HCT116 (cell line): ENCODE measurements at regions not wholly inside any gene's neighbourhood (a gene's known extent, or its start where the extent isn't known, plus 50 kb on each side); places are given as distances from the start of the nearest gene placed in this dataset.

Experiments
- ATAC-seq: fragments of 200-7000 bp; cut with Tn5 transposase; 2 replicates; pipeline ENCODE4 v1.9.1; 2020; ENCODE audit warnings: mild to moderate bottlenecking, moderate library complexity
- BruUV-seq: library from RNA; stranded (reverse); fragments of 400-500 nt; replicated peaks from 2 replicates; lab custom pipeline; 2021; lab: Mats Ljungman, UMichigan
- CTCF ChIA-PET: fragments of 300-600 bp; sonication (Branson Sonifier 250); formaldehyde crosslinking; loops from one replicate; lab custom pipeline; 2021; ENCODE audit warnings: antibody characterized with exemption; lab: Charles Lee
- POLR2A ChIA-PET: fragments of 300-600, 350-600 bp; sonication (Branson Sonifier 250); formaldehyde crosslinking; loops from one replicate; lab custom pipeline; 2021; ENCODE audit warnings: antibody characterized with exemption; lab: Charles Lee
- RAD21 ChIA-PET, 2 experiments: fragments of 300-600 bp; sonication (Branson Sonifier 250); formaldehyde crosslinking; loops; one replicate each; lab custom pipeline; 2023; ENCODE audit warnings: low total read pairs in 2 of 2; ENCODE audit not compliant: uncharacterized antibody in 2 of 2, unreplicated experiment in 2 of 2, low non-redundant PET in 1 of 2; lab: Charles Lee
- DNase-seq: peaks from one replicate; pipeline ENCODE4 v3.0.0-alpha.2; 2010; ENCODE audit warnings: low read depth, low spot score
- H2AFZ ChIP-seq: fragments of 200-600 bp; shearing (Covaris generic), sonication (generic); 2 replicates; pipeline ENCODE4 v1.6.1; 2017; ENCODE audit warnings: low read depth, mixed run types, mixed read lengths, antibody characterized with exemption, low read length; ENCODE audit not compliant: poor library complexity, severe bottlenecking
- H3K27ac ChIP-seq: 2 replicates; pipeline ENCODE4 v1.5.1; 2012; ENCODE audit warnings: low read depth, low read length
- H3K27me3 ChIP-seq: fragments of 200-600 bp; sonication (generic); 2 replicates; pipeline ENCODE4 v1.6.1; 2016; ENCODE audit warnings: mixed run types, low read length, mixed read lengths; ENCODE audit not compliant: insufficient read depth
- H3K36me3 ChIP-seq, 2 experiments: fragments of 200-500 bp in 1 of 2; fragments of 200-600 bp in 1 of 2; sonication (Bioruptor generic) in 1 of 2; sonication (generic) in 1 of 2; 2 replicates each; pipeline versions ENCODE4 v1.5.1 to v1.6.1; 2014 to 2016; ENCODE audit warnings: low read length in 2 of 2, inconsistent platforms in 1 of 2, mixed read lengths in 1 of 2, mixed run types in 1 of 2; ENCODE audit not compliant: insufficient read depth in 2 of 2, control insufficient read depth in 1 of 2
- H3K4me1 ChIP-seq, 2 experiments: fragments of 200-600 bp in 1 of 2; sonication (generic) in 1 of 2; 2 replicates each; pipeline versions ENCODE4 v1.5.1 to v1.6.1; 2012 to 2017; ENCODE audit warnings: low read length in 2 of 2, inconsistent platforms in 1 of 2, mild to moderate bottlenecking in 1 of 2, mixed read lengths in 1 of 2, mixed run types in 1 of 2, moderate library complexity in 1 of 2; ENCODE audit not compliant: insufficient read depth in 2 of 2, control insufficient read depth in 1 of 2
- H3K4me2 ChIP-seq: fragments of 200-600 bp; sonication (generic); 2 replicates; pipeline ENCODE4 v1.6.1; 2017; ENCODE audit warnings: mixed run types, low read length, mixed read lengths
- H3K4me3 ChIP-seq, 2 experiments: fragments of 200-600 bp in 1 of 2; sonication (generic) in 1 of 2; replicated peaks in 1 of 2; 2 replicates each; pipeline ENCODE4 v1.5.1; 2011 to 2016; ENCODE audit warnings: low read length in 2 of 2, control low read depth in 1 of 2, low read depth in 1 of 2, mild to moderate bottlenecking in 1 of 2, mixed read lengths in 1 of 2, mixed run types in 1 of 2
- H3K79me2 ChIP-seq: fragments of 200-600 bp; sonication (generic); 2 replicates; pipeline ENCODE4 v1.6.1; 2017; ENCODE audit warnings: mild to moderate bottlenecking, mixed run types, low read length, moderate library complexity, mixed read lengths; ENCODE audit not compliant: insufficient read depth
- H3K9ac ChIP-seq: fragments of 200-600 bp; sonication (generic); 2 replicates; pipeline ENCODE4 v1.6.1; 2016; ENCODE audit warnings: low read length, mixed read lengths
- H3K9me2 ChIP-seq: fragments of 200-600 bp; sonication (generic), shearing (Covaris generic); 2 replicates; pipeline ENCODE4 v1.6.1; 2017; ENCODE audit warnings: mixed run types, mild to moderate bottlenecking, moderate library complexity; ENCODE audit not compliant: insufficient read depth
- H3K9me3 ChIP-seq, 2 experiments: fragments of 200-500 bp in 1 of 2; fragments of 200-600 bp in 1 of 2; sonication (Bioruptor generic) in 1 of 2; sonication (generic) in 1 of 2; 2 replicates each; pipeline ENCODE4 v1.6.1; 2014 to 2017; ENCODE audit warnings: low read length in 2 of 2, mixed read lengths in 2 of 2, inconsistent platforms in 1 of 2, low read depth in 1 of 2, mild to moderate bottlenecking in 1 of 2, mixed run types in 1 of 2, moderate library complexity in 1 of 2; ENCODE audit not compliant: control insufficient read depth in 1 of 2, insufficient read depth in 1 of 2
- H4K20me1 ChIP-seq: fragments of 200-600 bp; sonication (generic), shearing (Covaris generic); 2 replicates; pipeline ENCODE4 v1.6.1; 2017; ENCODE audit warnings: mixed run types, mild to moderate bottlenecking, moderate library complexity; ENCODE audit not compliant: insufficient read depth
- ELF1 ChIP-seq: IDR thresholded peaks from 2 replicates; pipeline ENCODE4 v1.6.1; 2012; ENCODE audit warnings: low read depth, borderline replicate concordance
- EZH2 ChIP-seq: fragments of 200-600 bp; sonication (generic); IDR thresholded peaks from 2 replicates; pipeline ENCODE4 v1.6.1; 2017; ENCODE audit warnings: antibody characterized with exemption, mixed run types
- EZH2phosphoT487 ChIP-seq: fragments of 200-600 bp; IDR thresholded peaks from 2 replicates; pipeline ENCODE4 v1.6.1; 2018; ENCODE audit warnings: antibody characterized with exemption, borderline replicate concordance
- FOSL1 ChIP-seq: IDR thresholded peaks from 2 replicates; pipeline ENCODE4 v1.6.1; 2012; ENCODE audit warnings: low read depth
- POLR2AphosphoS5 ChIP-seq: IDR thresholded peaks from 2 replicates; pipeline ENCODE4 v1.6.1; 2011; ENCODE audit warnings: mild to moderate bottlenecking, low read depth, low read length, moderate library complexity
- SIN3A ChIP-seq: IDR thresholded peaks from 2 replicates; pipeline ENCODE4 v1.6.1; 2012; ENCODE audit warnings: low read depth
- TCF7L2 ChIP-seq: IDR thresholded peaks from 2 replicates; pipeline ENCODE4 v1.7.0; 2011; ENCODE audit warnings: borderline replicate concordance, inconsistent platforms; ENCODE audit not compliant: insufficient read depth, insufficient read length; ENCODE audit errors: extremely low read depth
- ZFX ChIP-seq: fragments of 450-650 bp; IDR thresholded peaks from 2 replicates; pipeline ENCODE4 v1.6.1; 2017
- intact Hi-C: fragments of 100-400 bp; cut with micrococcal nuclease; formaldehyde crosslinking; loops from 2 replicates; pipeline ENCODE4 v1.10.0; 2022
- TF ChIP-seq, protein P1 (sequence below): IDR thresholded peaks from 2 replicates; pipeline ENCODE4 v1.6.1; 2012; ENCODE audit warnings: low read depth
- TF ChIP-seq, protein P2 (sequence below): IDR thresholded peaks from 2 replicates; pipeline ENCODE4 v1.6.1; 2012

DNA sequence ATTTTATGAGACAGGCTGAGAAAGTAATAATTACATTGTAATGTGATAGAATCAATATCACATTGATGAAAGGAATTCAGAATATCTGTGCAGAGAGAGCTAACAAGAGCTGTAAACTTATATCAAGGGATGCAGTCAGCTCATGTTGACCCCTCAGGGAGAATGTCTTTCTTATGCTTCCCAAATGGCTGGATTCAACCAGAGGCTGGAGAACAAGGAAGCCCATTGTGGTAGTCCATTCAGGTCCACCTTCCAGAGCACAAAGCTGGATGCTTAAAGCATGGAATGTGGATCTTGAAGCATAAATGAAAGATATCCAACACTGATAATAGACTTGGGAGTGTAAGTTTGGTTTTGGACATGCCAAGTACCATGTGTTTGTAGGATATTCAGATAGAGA is 220.0 kb downstream of the FIGN start:
- no TSS peak for BruUV-seq
- Histone ChIP-seq H3K9ac (no peak overlapping the region), H4K20me1 (no peaks in the 10 kb centered on the region), H3K9me2 (no peaks in the 10 kb centered on the region), H3K9me3 (no peaks in the 10 kb centered on the region), H2AFZ (no peak overlapping the region), H3K4me2 (no peak overlapping the region), H3K27me3 (peaks cover 11% of the 10 kb centered on the region; the same call in 1 of the 2 replicates), H3K4me1 (no peaks in the 10 kb centered on the region), H3K27ac (no peak overlapping the region), H3K4me3 (no peak overlapping the region), H3K36me3 (no peaks in the 10 kb centered on the region), H3K79me2 (no peaks in the 10 kb centered on the region)
- POLR2A ChIA-PET, result no interaction called here
- RAD21 ChIA-PET, result no interaction called here
- TF ChIP-seq POLR2AphosphoS5, result no peak
- no peak for TF ChIP-seq FOSL1
- no peak for TF ChIP-seq EZH2phosphoT487
- no peak for TF ChIP-seq ELF1
- TF ChIP-seq, protein P1, sequence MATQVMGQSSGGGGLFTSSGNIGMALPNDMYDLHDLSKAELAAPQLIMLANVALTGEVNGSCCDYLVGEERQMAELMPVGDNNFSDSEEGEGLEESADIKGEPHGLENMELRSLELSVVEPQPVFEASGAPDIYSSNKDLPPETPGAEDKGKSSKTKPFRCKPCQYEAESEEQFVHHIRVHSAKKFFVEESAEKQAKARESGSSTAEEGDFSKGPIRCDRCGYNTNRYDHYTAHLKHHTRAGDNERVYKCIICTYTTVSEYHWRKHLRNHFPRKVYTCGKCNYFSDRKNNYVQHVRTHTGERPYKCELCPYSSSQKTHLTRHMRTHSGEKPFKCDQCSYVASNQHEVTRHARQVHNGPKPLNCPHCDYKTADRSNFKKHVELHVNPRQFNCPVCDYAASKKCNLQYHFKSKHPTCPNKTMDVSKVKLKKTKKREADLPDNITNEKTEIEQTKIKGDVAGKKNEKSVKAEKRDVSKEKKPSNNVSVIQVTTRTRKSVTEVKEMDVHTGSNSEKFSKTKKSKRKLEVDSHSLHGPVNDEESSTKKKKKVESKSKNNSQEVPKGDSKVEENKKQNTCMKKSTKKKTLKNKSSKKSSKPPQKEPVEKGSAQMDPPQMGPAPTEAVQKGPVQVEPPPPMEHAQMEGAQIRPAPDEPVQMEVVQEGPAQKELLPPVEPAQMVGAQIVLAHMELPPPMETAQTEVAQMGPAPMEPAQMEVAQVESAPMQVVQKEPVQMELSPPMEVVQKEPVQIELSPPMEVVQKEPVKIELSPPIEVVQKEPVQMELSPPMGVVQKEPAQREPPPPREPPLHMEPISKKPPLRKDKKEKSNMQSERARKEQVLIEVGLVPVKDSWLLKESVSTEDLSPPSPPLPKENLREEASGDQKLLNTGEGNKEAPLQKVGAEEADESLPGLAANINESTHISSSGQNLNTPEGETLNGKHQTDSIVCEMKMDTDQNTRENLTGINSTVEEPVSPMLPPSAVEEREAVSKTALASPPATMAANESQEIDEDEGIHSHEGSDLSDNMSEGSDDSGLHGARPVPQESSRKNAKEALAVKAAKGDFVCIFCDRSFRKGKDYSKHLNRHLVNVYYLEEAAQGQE, result no peak
- TF ChIP-seq TCF7L2, result no peak
- TF ChIP-seq ZFX, result no peak
- TF ChIP-seq, protein P2, sequence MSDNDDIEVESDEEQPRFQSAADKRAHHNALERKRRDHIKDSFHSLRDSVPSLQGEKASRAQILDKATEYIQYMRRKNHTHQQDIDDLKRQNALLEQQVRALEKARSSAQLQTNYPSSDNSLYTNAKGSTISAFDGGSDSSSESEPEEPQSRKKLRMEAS, result no peak
- TF ChIP-seq EZH2, result no peak
- no peak for TF ChIP-seq SIN3A
- DNase-seq (no peak), ATAC-seq (no peak)
- CTCF ChIA-PET, result no interaction called here
- intact Hi-C loops, result no loop called here
